Mesenchymal stem cell (in vitro differentiated cells and primary cell): ENCODE measurements at regions not wholly inside any gene's neighbourhood (a gene's known extent, or its start where the extent isn't known, plus 50 kb on each side); places are given as distances from the start of the nearest gene placed in this dataset.

ENCODE experiments used
- DNase-seq: peaks from one replicate; pipeline ENCODE4 v3.0.0-alpha.2; 2013
- H2AFZ ChIP-seq: one replicate; pipeline ENCODE4 v1.6.1; 2013; ENCODE audit warnings: low read depth, mild to moderate bottlenecking, control low read depth, inconsistent platforms, low read length, moderate library complexity
- H2AK5ac ChIP-seq: 2 replicates; pipeline ENCODE4 v1.6.1; 2013; ENCODE audit warnings: low read length, moderate library complexity, mild to moderate bottlenecking, inconsistent platforms; ENCODE audit not compliant: severe bottlenecking
- H2BK120ac ChIP-seq: one replicate; pipeline ENCODE4 v1.6.1; 2013; ENCODE audit warnings: low read depth, mild to moderate bottlenecking, inconsistent platforms, low read length, moderate library complexity
- H2BK12ac ChIP-seq, 2 experiments: one replicate each; pipeline ENCODE4 v1.6.1; 2013; ENCODE audit warnings: inconsistent platforms in 2 of 2, low read length in 2 of 2, mild to moderate bottlenecking in 2 of 2, moderate library complexity in 2 of 2, control low read depth in 1 of 2
- H2BK15ac ChIP-seq: one replicate; pipeline ENCODE4 v1.6.1; 2013; ENCODE audit warnings: mild to moderate bottlenecking, low read depth, inconsistent platforms; ENCODE audit not compliant: poor library complexity, severe bottlenecking
- H2BK5ac ChIP-seq: 2 replicates; pipeline ENCODE4 v1.6.1; 2013; ENCODE audit warnings: low read depth, mild to moderate bottlenecking, low read length, control low read depth, inconsistent platforms; ENCODE audit not compliant: poor library complexity, severe bottlenecking
- H3K14ac ChIP-seq, 2 experiments: one replicate each; pipeline ENCODE4 v1.6.1; 2013; ENCODE audit warnings: inconsistent platforms in 2 of 2, low read length in 2 of 2, control low read depth in 1 of 2, mild to moderate bottlenecking in 1 of 2, moderate library complexity in 1 of 2
- H3K18ac ChIP-seq, 2 experiments: one replicate each; pipeline ENCODE4 v1.6.1; 2013; ENCODE audit warnings: inconsistent platforms in 2 of 2, low read length in 2 of 2, control low read depth in 1 of 2, low read depth in 1 of 2, mild to moderate bottlenecking in 1 of 2
- H3K23ac ChIP-seq, 2 experiments: one replicate each; pipeline ENCODE4 v1.6.1; 2013; ENCODE audit warnings: inconsistent platforms in 2 of 2, low read length in 2 of 2, mild to moderate bottlenecking in 2 of 2, moderate library complexity in 2 of 2, control low read depth in 1 of 2
- H3K27ac ChIP-seq: 2 replicates; pipeline ENCODE4 v1.5.1; 2013; ENCODE audit warnings: mild to moderate bottlenecking, moderate library complexity, low read length, control low read depth, inconsistent platforms; ENCODE audit not compliant: poor library complexity, severe bottlenecking
- H3K27me3 ChIP-seq, 2 experiments: 2 replicates each; pipeline versions ENCODE4 v1.6.1 to v1.7.0; 2013; ENCODE audit warnings: low read length in 2 of 2, mild to moderate bottlenecking in 2 of 2, moderate library complexity in 2 of 2, control low read depth in 1 of 2, inconsistent platforms in 1 of 2; ENCODE audit not compliant: control insufficient read depth in 1 of 2, insufficient read depth in 1 of 2
- H3K36me3 ChIP-seq, 2 experiments: 2 replicates each; pipeline versions ENCODE4 v1.6.1 to v1.7.0; 2013; ENCODE audit warnings: low read length in 2 of 2, control low read depth in 1 of 2, inconsistent platforms in 1 of 2, low read depth in 1 of 2, mild to moderate bottlenecking in 1 of 2; ENCODE audit not compliant: insufficient read depth in 2 of 2, control insufficient read depth in 1 of 2
- H3K4ac ChIP-seq, 2 experiments: one replicate each; pipeline ENCODE4 v1.6.1; 2013; ENCODE audit warnings: inconsistent platforms in 2 of 2, low read length in 2 of 2, mild to moderate bottlenecking in 2 of 2, moderate library complexity in 2 of 2, control low read depth in 1 of 2, low read depth in 1 of 2
- H3K4me1 ChIP-seq: 2 replicates; pipeline ENCODE4 v1.6.1; 2013; ENCODE audit warnings: low read depth, low read length, control low read depth; ENCODE audit not compliant: control insufficient read depth, insufficient read depth
- H3K4me2 ChIP-seq: 2 replicates; pipeline ENCODE4 v1.6.1; 2013; ENCODE audit warnings: low read length, mild to moderate bottlenecking, inconsistent platforms; ENCODE audit not compliant: poor library complexity, severe bottlenecking
- H3K4me3 ChIP-seq, 2 experiments: 2 replicates each; pipeline versions ENCODE4 v1.5.1 to v1.7.0; 2013; ENCODE audit warnings: low read length in 2 of 2, mild to moderate bottlenecking in 2 of 2, control low read depth in 1 of 2, low read depth in 1 of 2; ENCODE audit not compliant: insufficient read depth in 1 of 2
- H3K79me1 ChIP-seq: replicated peaks from 2 replicates; pipeline ENCODE4 v1.6.1; 2013; ENCODE audit warnings: mild to moderate bottlenecking, control low read depth, low read length, inconsistent platforms; ENCODE audit not compliant: poor library complexity, severe bottlenecking
- H3K9ac ChIP-seq: 2 replicates; pipeline ENCODE4 v1.7.0; 2013; ENCODE audit warnings: mild to moderate bottlenecking, low read length, moderate library complexity
- H3K9me3 ChIP-seq: 2 replicates; pipeline ENCODE4 v1.7.0; 2013; ENCODE audit warnings: mild to moderate bottlenecking, low read length; ENCODE audit not compliant: control insufficient read depth
- H4K8ac ChIP-seq: one replicate; pipeline ENCODE4 v1.6.1; 2013; ENCODE audit warnings: inconsistent platforms, mild to moderate bottlenecking, low read length, moderate library complexity
- H4K91ac ChIP-seq: one replicate; pipeline ENCODE4 v1.6.1; 2013; ENCODE audit warnings: mild to moderate bottlenecking, low read length, inconsistent platforms
- WGBS: methylation state at CpG from one replicate; pipeline ENCODE4 v1.1.7; 2013; ENCODE audit warnings: mixed read lengths; 5-methylcytosine and 5-hydroxymethylcytosine counted together

GRCh38 chr1:204775546-204775945 lies 90.0 kb upstream of the LRRN2 start:
- Histone ChIP-seq H3K14ac (no peak overlapping the region), H2BK12ac (no peak overlapping the region), H3K9me3 (no peaks in the 10 kb centered on the region), H4K91ac (no peak overlapping the region), H3K27ac (no peak overlapping the region), H2BK5ac (no peak overlapping the region), H3K27me3 (peaks cover 26 to 81% of the 10 kb centered on the region in 2 experiments), H2BK120ac (no peak overlapping the region), H2AFZ (no peak overlapping the region), H3K36me3 (no peaks in the 10 kb centered on the region), H2BK15ac (no peak overlapping the region), H3K4me1 (no peaks in the 10 kb centered on the region), H3K18ac (no peak overlapping the region), H2AK5ac (no peak overlapping the region), H3K4ac (no peak overlapping the region), H3K23ac (no peak overlapping the region), H3K4me2 (no peak overlapping the region), H4K8ac (no peak overlapping the region), H3K79me1 (no peaks in the 10 kb centered on the region), H3K4me3 (no peak overlapping the region), H3K9ac (no peak overlapping the region)
- no peak for DNase-seq
- WGBS, result 72% methylated on average over 4 of the region's 4 CpGs

GRCh38 chr1:204777591-204777990 lies 92.1 kb upstream of the LRRN2 start:
- Histone ChIP-seq H2AK5ac (no peak overlapping the region), H4K91ac (no peak overlapping the region), H3K4me3 (no peak overlapping the region), H2BK120ac (no peak overlapping the region), H2AFZ (no peak overlapping the region), H3K23ac (no peak overlapping the region), H2BK5ac (no peak overlapping the region), H3K9ac (no peak overlapping the region), H3K27ac (no peak overlapping the region), H3K27me3 (peaks cover 32 to 77% of the 10 kb centered on the region in 2 experiments), H3K36me3 (no peaks in the 10 kb centered on the region), H3K4me1 (no peaks in the 10 kb centered on the region), H3K9me3 (no peaks in the 10 kb centered on the region), H3K4ac (no peak overlapping the region), H3K18ac (no peak overlapping the region), H3K14ac (no peak overlapping the region), H4K8ac (no peak overlapping the region), H2BK15ac (no peak overlapping the region), H3K79me1 (no peaks in the 10 kb centered on the region), H2BK12ac (no peak overlapping the region), H3K4me2 (no peak overlapping the region)
- DNase-seq, result no peak
- 85% methylated on average over 6 of the region's 7 CpGs for WGBS

- Histone ChIP-seq H3K4ac (no peak overlapping the region), H3K27me3 (peaks cover 20 to 59% of the 10 kb centered on the region in 2 experiments), H3K23ac (no peak overlapping the region), H4K8ac (no peak overlapping the region), H4K91ac (no peak overlapping the region), H3K4me3 (no peak overlapping the region), H3K36me3 (no peaks in the 10 kb centered on the region), H3K9ac (no peak overlapping the region), H3K4me1 (no peaks in the 10 kb centered on the region), H2BK12ac (no peak overlapping the region), H3K27ac (no peak overlapping the region), H3K79me1 (no peaks in the 10 kb centered on the region), H3K14ac (no peak overlapping the region), H3K18ac (no peak overlapping the region), H3K4me2 (no peak overlapping the region), H2BK15ac (no peak overlapping the region), H2AK5ac (no peak overlapping the region), H2AFZ (no peak overlapping the region), H3K9me3 (no peaks in the 10 kb centered on the region), H2BK5ac (no peak overlapping the region), H2BK120ac (no peak overlapping the region)
- WGBS, result 77% methylated on average over 3 of the region's 3 CpGs
- DNase-seq, result no peak
Measured at GRCh38 chr1:204780630-204781029, 90.0 kb upstream of the NFASC start.

GRCh38 chr1:204782118-204782700 lies 88.5 kb upstream of the NFASC start:
- Histone ChIP-seq H3K27ac (no peak overlapping the region), H3K9ac (no peak overlapping the region), H2AFZ (no peak overlapping the region), H2BK15ac (no peak overlapping the region), H3K23ac (no peak overlapping the region), H2BK12ac (no peak overlapping the region), H2BK5ac (no peak overlapping the region), H3K4me2 (no peak overlapping the region), H3K9me3 (no peaks in the 10 kb centered on the region), H3K4me1 (no peaks in the 10 kb centered on the region), H3K79me1 (no peaks in the 10 kb centered on the region), H2BK120ac (no peak overlapping the region), H3K27me3 (peaks cover 11 to 60% of the 10 kb centered on the region in 2 experiments), H4K91ac (no peak overlapping the region), H3K4me3 (no peak overlapping the region), H3K18ac (no peak overlapping the region), H2AK5ac (no peak overlapping the region), H3K36me3 (no peaks in the 10 kb centered on the region), H3K14ac (no peak overlapping the region), H4K8ac (no peak overlapping the region), H3K4ac (no peak overlapping the region)
- WGBS, result 81% methylated on average over 3 of the region's 4 CpGs
- DNase-seq, result no peak
